ENCODE measurements at regions not wholly inside any gene's neighbourhood (a gene's known extent, or its start where the extent isn't known, plus 50 kb on each side); places are given as distances from the start of the nearest gene placed in this dataset.

- H3K27ac ChIP-seq (ENCODE audit: low read depth in 1 of 2, low read length in 2 of 2), result no peak overlapping the region
- DNase-seq, result no peak
- Mint-ChIP-seq H3K4me1 (no peaks in the 10 kb centered on the region), H3K9me3 (peaks cover 0 to 5% (median 0%) of the 10 kb centered on the region in 7 donors), H3K36me3 (no peaks in the 10 kb centered on the region), H3K27me3 (ENCODE audit: low read depth in 3 of 3) (peaks cover 2 to 4% (median 3%) of the 10 kb centered on the region in 3 donors), H3K4me3 (no peak overlapping the region), H3K27ac (no peak overlapping the region)
- H3K36me3 ChIP-seq (replicated peaks in 1 of 2; ENCODE audit: control insufficient read depth in 1 of 2, insufficient read depth in 2 of 2, low read length in 2 of 2), result no peaks in the 10 kb centered on the region
- H3K9ac ChIP-seq (ENCODE audit: insufficient read depth, low read length, poor library complexity, severe bottlenecking), result no peak overlapping the region
- H3K9me3 ChIP-seq (replicated peaks in 1 of 2; ENCODE audit: control insufficient read depth in 1 of 2, insufficient read depth in 1 of 2, low read length in 2 of 2), result no peaks in the 10 kb centered on the region
- WGBS (ENCODE audit: insufficient coverage), result 100% methylated on average over 2 of the region's 3 CpGs
- no peaks in the 10 kb centered on the region for H3K79me2 ChIP-seq (ENCODE audit: insufficient read depth, low read length)
- TF ChIP-seq, protein P1, sequence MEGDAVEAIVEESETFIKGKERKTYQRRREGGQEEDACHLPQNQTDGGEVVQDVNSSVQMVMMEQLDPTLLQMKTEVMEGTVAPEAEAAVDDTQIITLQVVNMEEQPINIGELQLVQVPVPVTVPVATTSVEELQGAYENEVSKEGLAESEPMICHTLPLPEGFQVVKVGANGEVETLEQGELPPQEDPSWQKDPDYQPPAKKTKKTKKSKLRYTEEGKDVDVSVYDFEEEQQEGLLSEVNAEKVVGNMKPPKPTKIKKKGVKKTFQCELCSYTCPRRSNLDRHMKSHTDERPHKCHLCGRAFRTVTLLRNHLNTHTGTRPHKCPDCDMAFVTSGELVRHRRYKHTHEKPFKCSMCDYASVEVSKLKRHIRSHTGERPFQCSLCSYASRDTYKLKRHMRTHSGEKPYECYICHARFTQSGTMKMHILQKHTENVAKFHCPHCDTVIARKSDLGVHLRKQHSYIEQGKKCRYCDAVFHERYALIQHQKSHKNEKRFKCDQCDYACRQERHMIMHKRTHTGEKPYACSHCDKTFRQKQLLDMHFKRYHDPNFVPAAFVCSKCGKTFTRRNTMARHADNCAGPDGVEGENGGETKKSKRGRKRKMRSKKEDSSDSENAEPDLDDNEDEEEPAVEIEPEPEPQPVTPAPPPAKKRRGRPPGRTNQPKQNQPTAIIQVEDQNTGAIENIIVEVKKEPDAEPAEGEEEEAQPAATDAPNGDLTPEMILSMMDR (IDR thresholded peaks at IDR 0.05), result no peak
- H4K20me1 ChIP-seq (ENCODE audit: insufficient read depth, low read length), result no peaks in the 10 kb centered on the region
- no peak overlapping the region for H2AFZ ChIP-seq (ENCODE audit: insufficient read depth, low read depth, low read length, poor library complexity, severe bottlenecking)
- H3K4me3 ChIP-seq (replicated peaks in 1 of 3; ENCODE audit: low read depth in 2 of 3, low read length in 3 of 3), result no peak overlapping the region
- no peaks in the 10 kb centered on the region for H3K4me1 ChIP-seq (ENCODE audit: control insufficient read depth in 1 of 2, insufficient read depth in 2 of 2, low read length in 2 of 2)
- H3K4me2 ChIP-seq (replicated peaks; ENCODE audit: extremely low read depth, low read length, poor library complexity, severe bottlenecking), result no peak overlapping the region
- H3K27me3 ChIP-seq (ENCODE audit: control insufficient read depth in 2 of 2, insufficient read depth in 2 of 2, low read length in 2 of 2), result no peaks in the 10 kb centered on the region
- intact Hi-C loops (cut with micrococcal nuclease), result no loop called here
Observed at GRCh38 chr2:217573571-217573970, 429.2 kb downstream of the TNS1 start.

- Mint-ChIP-seq H3K36me3 (no peaks in the 10 kb centered on the region), H3K27ac (no peak overlapping the region), H3K9me3 (peaks cover 0 to 5% (median 0%) of the 10 kb centered on the region in 7 donors), H3K4me1 (no peaks in the 10 kb centered on the region), H3K27me3 (ENCODE audit: low read depth in 3 of 3) (peaks cover 5 to 11% (median 5%) of the 10 kb centered on the region in 3 donors), H3K4me3 (no peak overlapping the region)
- Histone ChIP-seq H3K36me3 (replicated peaks in 1 of 2; ENCODE audit: control insufficient read depth in 1 of 2, insufficient read depth in 2 of 2, low read length in 2 of 2) (no peaks in the 10 kb centered on the region), H3K27me3 (ENCODE audit: control insufficient read depth in 2 of 2, insufficient read depth in 2 of 2, low read length in 2 of 2) (no peaks in the 10 kb centered on the region), H3K79me2 (ENCODE audit: insufficient read depth, low read length) (no peaks in the 10 kb centered on the region), H3K9ac (ENCODE audit: insufficient read depth, low read length, poor library complexity, severe bottlenecking) (no peak overlapping the region), H4K20me1 (ENCODE audit: insufficient read depth, low read length) (no peaks in the 10 kb centered on the region), H3K9me3 (replicated peaks in 1 of 2; ENCODE audit: control insufficient read depth in 1 of 2, insufficient read depth in 1 of 2, low read length in 2 of 2) (no peaks in the 10 kb centered on the region), H3K27ac (ENCODE audit: low read depth in 1 of 2, low read length in 2 of 2) (no peak overlapping the region), H3K4me1 (ENCODE audit: control insufficient read depth in 1 of 2, insufficient read depth in 2 of 2, low read length in 2 of 2) (no peaks in the 10 kb centered on the region), H3K4me3 (replicated peaks in 1 of 3; ENCODE audit: low read depth in 2 of 3, low read length in 3 of 3) (no peak overlapping the region), H2AFZ (ENCODE audit: insufficient read depth, low read depth, low read length, poor library complexity, severe bottlenecking) (no peak overlapping the region), H3K4me2 (replicated peaks; ENCODE audit: extremely low read depth, low read length, poor library complexity, severe bottlenecking) (no peak overlapping the region)
- TF ChIP-seq, protein P1 (IDR thresholded peaks at IDR 0.05), result no peak
- intact Hi-C loops (cut with micrococcal nuclease), result no loop called here
- WGBS (ENCODE audit: insufficient coverage), result 95% methylated on average over 2 of the region's 2 CpGs
- no peak for DNase-seq
Observed at GRCh38 chr2:217570394-217570793, 432.4 kb downstream of the TNS1 start.

Data from CD14-positive monocyte (primary cell).